PFSK-1 (cell line): ENCODE measurements at regions not wholly inside any gene's neighbourhood (a gene's known extent, or its start where the extent isn't known, plus 50 kb on each side); places are given as distances from the start of the nearest gene placed in this dataset.

ENCODE experiments used
- POLR2AphosphoS5 ChIP-seq: IDR thresholded peaks from 2 replicates; pipeline ENCODE4 v1.6.1; 2012; ENCODE audit warnings: low read depth, mild to moderate bottlenecking, control low read depth, low read length, moderate library complexity
- REST ChIP-seq, 2 experiments: IDR thresholded peaks; 2 replicates each; pipeline versions ENCODE4 v1.6.1 to v1.8.0; 2011 to 2012; ENCODE audit warnings: low read depth in 2 of 2, low read length in 2 of 2, control low read depth in 1 of 2, inconsistent platforms in 1 of 2, mild to moderate bottlenecking in 1 of 2, moderate library complexity in 1 of 2; ENCODE audit not compliant: insufficient read depth in 1 of 2
- SIN3A ChIP-seq: IDR thresholded peaks from 2 replicates; pipeline ENCODE4 v1.6.1; 2012; ENCODE audit warnings: mild to moderate bottlenecking, low read length, moderate library complexity, borderline replicate concordance; ENCODE audit not compliant: insufficient read depth
- TAF1 ChIP-seq: IDR thresholded peaks from 2 replicates; pipeline ENCODE4 v1.6.1; 2012; ENCODE audit warnings: low read length, control low read depth, borderline replicate concordance; ENCODE audit not compliant: insufficient read depth

GRCh38 chr12:127934409-127934808 is 332.6 kb upstream of the TMEM132C start:
- TF ChIP-seq TAF1 (no peak), SIN3A (no peak), REST (IDR thresholded peaks at IDR 0.05; ENCODE audit: insufficient read depth in 1 of 2, low read depth in 2 of 2, low read length in 2 of 2) (no peak), POLR2AphosphoS5 (no peak)
